ENCODE measurements at regions not wholly inside any gene's neighbourhood (a gene's known extent, or its start where the extent isn't known, plus 50 kb on each side); places are given as distances from the start of the nearest gene placed in this dataset.

DNA sequence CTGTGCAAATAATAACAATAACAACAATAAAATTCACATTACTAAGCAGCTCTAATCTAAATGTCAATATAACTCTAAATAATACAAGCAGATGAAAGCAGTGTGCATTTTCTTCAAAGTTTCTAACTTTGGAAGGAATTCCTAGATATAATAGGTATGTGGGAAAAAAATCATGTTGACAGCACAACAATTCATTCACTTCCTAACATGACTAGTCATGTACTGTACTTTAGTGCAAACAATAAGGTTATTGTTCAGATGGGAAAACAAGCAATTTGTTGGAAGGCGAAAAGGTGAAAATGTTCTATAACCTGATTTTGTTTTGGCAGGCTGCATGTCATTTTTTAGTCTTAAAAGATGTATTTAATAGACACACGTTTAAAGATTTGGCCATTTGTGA lies 484.3 kb upstream of the JAG1 start:
- Histone ChIP-seq H3K36me3 (ENCODE audit: control insufficient read depth in 3 of 3, insufficient read depth in 3 of 3, low read length in 3 of 3) (no peaks in the 10 kb centered on the region), H3K27me3 (ENCODE audit: control insufficient read depth in 3 of 3, insufficient read depth in 3 of 3, low read length in 3 of 3) (no peaks in the 10 kb centered on the region), H3K9ac (ENCODE audit: low read depth in 1 of 3, low read length in 3 of 3) (no peak overlapping the region), H3K4me1 (ENCODE audit: control insufficient read depth in 3 of 3, insufficient read depth in 3 of 3, low read length in 3 of 3) (peaks cover 8 to 12% (median 8%) of the 10 kb centered on the region in 3 donors), H3K27ac (ENCODE audit: low read depth, low read length) (no peak overlapping the region), H3K9me3 (ENCODE audit: control insufficient read depth in 3 of 3, low read length in 3 of 3) (no peaks in the 10 kb centered on the region), H3K4me3 (ENCODE audit: low read length in 3 of 3) (no peak overlapping the region)

DNA sequence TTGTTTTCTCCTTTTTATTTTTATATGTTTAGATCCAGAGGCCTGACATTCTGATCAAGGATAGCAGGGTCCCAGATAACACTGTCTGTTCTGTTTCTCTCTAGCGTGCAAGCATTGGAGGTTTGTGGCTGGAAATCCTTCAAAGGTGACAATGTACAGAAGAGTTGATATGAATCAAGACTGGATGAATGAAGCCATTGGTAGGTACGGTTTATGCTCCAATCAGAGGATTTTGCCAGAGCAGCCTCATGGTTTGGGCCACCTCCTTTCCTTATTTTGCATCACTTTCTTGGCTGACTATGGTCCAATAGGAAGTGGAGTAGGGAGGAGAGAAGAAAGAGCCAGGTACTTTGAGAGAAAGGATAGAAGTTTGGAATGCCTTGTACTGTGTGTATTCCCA lies 484.8 kb upstream of the JAG1 start:
- Histone ChIP-seq H3K4me1 (ENCODE audit: control insufficient read depth in 3 of 3, insufficient read depth in 3 of 3, low read length in 3 of 3) (peaks cover 8 to 12% (median 8%) of the 10 kb centered on the region in 3 donors), H3K27ac (ENCODE audit: low read depth, low read length) (no peak overlapping the region), H3K9me3 (ENCODE audit: control insufficient read depth in 3 of 3, low read length in 3 of 3) (no peaks in the 10 kb centered on the region), H3K9ac (ENCODE audit: low read depth in 1 of 3, low read length in 3 of 3) (no peak overlapping the region), H3K27me3 (ENCODE audit: control insufficient read depth in 3 of 3, insufficient read depth in 3 of 3, low read length in 3 of 3) (no peaks in the 10 kb centered on the region), H3K36me3 (ENCODE audit: control insufficient read depth in 3 of 3, insufficient read depth in 3 of 3, low read length in 3 of 3) (no peaks in the 10 kb centered on the region), H3K4me3 (ENCODE audit: low read length in 3 of 3) (no peak overlapping the region)

DNA sequence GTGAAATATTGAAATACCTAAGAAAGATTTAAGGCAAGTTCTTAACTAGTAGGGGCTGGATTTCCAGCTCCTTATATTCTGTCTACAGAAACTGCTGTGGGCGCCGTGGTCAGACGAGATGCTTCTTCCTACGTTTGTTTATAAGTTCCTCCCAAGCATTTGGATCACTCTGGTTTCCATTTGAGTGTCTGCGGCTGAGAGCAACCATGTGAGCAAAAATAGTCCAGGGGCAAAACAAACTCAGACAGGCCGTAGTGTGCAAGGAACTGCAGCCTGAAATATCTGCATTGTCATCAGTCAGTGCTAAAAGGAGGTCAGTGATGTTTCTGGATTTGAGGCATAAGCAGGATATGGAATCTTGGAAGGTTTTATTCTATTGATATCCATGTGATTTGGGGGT lies 485.9 kb upstream of the JAG1 start:
- H3K9ac ChIP-seq (ENCODE audit: low read depth in 1 of 3, low read length in 3 of 3) = peak overlapping the region in 2 of 3 donors; percentile 8 to 17
- H3K27me3 ChIP-seq (ENCODE audit: control insufficient read depth in 3 of 3, insufficient read depth in 3 of 3, low read length in 3 of 3) = no peaks in the 10 kb centered on the region
- H3K4me1 ChIP-seq (ENCODE audit: control insufficient read depth in 3 of 3, insufficient read depth in 3 of 3, low read length in 3 of 3) = peaks cover 8 to 12% (median 8%) of the 10 kb centered on the region in 3 donors
- H3K9me3 ChIP-seq (ENCODE audit: control insufficient read depth in 3 of 3, low read length in 3 of 3) = no peaks in the 10 kb centered on the region
- no peaks in the 10 kb centered on the region for H3K36me3 ChIP-seq (ENCODE audit: control insufficient read depth in 3 of 3, insufficient read depth in 3 of 3, low read length in 3 of 3)
- H3K4me3 ChIP-seq (ENCODE audit: low read length in 3 of 3) = no peak overlapping the region
- peak overlapping the region; percentile 52 for H3K27ac ChIP-seq (ENCODE audit: low read depth, low read length)

DNA sequence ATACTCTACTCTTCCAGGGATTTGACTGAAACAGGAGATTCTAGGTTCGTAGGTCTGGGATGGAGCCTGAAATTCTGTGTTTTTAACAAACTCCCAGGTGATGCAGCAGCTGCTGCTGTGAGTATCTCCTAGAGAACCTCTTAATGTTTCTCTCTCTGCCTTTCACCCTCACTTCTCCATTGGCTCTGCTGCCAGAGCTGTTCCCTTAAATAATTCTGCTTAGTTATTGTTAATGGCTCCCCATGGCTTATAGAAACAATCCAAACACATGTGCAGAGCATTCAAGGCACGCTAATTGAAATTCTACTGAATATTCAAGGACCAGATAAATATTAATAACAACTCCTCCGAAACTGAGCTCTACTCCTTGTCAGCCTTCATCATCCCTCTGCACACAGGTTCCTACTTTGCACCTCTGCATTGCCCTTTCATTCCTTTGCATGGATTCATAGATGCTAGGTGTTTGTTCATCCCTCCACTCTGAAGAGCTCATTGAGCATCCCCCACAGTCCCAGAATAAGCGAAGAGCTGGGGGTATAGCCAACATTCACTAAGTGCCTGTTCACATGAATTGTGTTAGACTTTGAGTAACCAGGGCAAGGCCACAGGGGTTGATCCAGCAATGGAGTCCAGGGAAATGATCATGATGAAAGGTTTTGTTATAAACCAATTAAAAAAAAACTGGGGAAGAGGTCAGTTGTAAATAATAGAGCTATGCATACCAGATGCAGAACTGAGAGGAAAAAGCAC lies 488.4 kb upstream of the JAG1 start:
- Histone ChIP-seq H3K4me1 (ENCODE audit: control insufficient read depth in 3 of 3, insufficient read depth in 3 of 3, low read length in 3 of 3) (peaks cover 8 to 12% (median 8%) of the 10 kb centered on the region in 3 donors), H3K27me3 (ENCODE audit: control insufficient read depth in 3 of 3, insufficient read depth in 3 of 3, low read length in 3 of 3) (no peaks in the 10 kb centered on the region), H3K9me3 (ENCODE audit: control insufficient read depth in 3 of 3, low read length in 3 of 3) (no peaks in the 10 kb centered on the region), H3K27ac (ENCODE audit: low read depth, low read length) (no peak overlapping the region), H3K36me3 (ENCODE audit: control insufficient read depth in 3 of 3, insufficient read depth in 3 of 3, low read length in 3 of 3) (no peaks in the 10 kb centered on the region), H3K4me3 (ENCODE audit: low read length in 3 of 3) (no peak overlapping the region), H3K9ac (ENCODE audit: low read depth in 1 of 3, low read length in 3 of 3) (no peak overlapping the region)

DNA sequence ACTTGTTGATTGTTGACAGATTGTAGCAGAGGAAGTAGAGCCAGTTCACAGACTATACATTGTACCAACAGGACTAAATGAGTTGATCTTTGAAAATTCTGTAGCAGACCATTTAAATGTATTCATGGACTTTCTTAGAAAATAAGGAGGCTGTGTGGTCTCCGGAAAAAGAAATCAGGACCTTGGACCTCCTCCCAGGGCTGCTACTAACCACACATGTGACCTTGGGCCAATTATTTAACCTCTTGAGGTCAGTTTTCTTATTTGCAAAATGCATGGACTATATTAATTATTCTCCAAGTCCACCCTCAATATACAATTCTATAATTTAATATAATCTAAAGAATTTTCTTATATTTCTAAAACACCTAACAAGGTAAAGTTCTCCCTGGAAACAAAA lies 492.0 kb upstream of the JAG1 start:
- Histone ChIP-seq H3K36me3 (ENCODE audit: control insufficient read depth in 3 of 3, insufficient read depth in 3 of 3, low read length in 3 of 3) (no peaks in the 10 kb centered on the region), H3K4me3 (ENCODE audit: low read length in 3 of 3) (no peak overlapping the region), H3K9me3 (ENCODE audit: control insufficient read depth in 3 of 3, low read length in 3 of 3) (no peaks in the 10 kb centered on the region), H3K4me1 (ENCODE audit: control insufficient read depth in 3 of 3, insufficient read depth in 3 of 3, low read length in 3 of 3) (no peaks in the 10 kb centered on the region), H3K9ac (ENCODE audit: low read depth in 1 of 3, low read length in 3 of 3) (no peak overlapping the region), H3K27me3 (ENCODE audit: control insufficient read depth in 3 of 3, insufficient read depth in 3 of 3, low read length in 3 of 3) (no peaks in the 10 kb centered on the region), H3K27ac (ENCODE audit: low read depth, low read length) (no peak overlapping the region)

DNA sequence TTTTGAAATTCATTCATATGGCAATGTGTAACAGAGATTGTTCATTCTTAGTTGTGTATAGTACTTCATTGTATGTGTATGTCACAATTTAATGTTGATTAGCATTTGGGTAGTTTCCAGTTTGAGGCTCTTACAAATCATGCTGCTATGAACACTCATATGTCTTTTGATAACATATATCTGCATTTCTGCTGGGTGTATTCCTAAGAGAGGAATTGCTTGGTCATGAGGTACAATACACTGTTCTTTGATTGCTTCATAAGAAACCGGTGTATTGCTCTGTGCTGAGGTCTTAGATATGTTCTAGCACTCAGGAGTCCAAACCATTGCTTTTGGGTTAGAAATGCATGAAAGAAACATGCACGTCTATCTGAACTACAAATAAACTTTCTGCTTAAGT lies 492.9 kb upstream of the JAG1 start:
- Histone ChIP-seq H3K4me3 (ENCODE audit: low read length in 3 of 3) (no peak overlapping the region), H3K36me3 (ENCODE audit: control insufficient read depth in 3 of 3, insufficient read depth in 3 of 3, low read length in 3 of 3) (no peaks in the 10 kb centered on the region), H3K27ac (ENCODE audit: low read depth, low read length) (no peak overlapping the region), H3K9me3 (ENCODE audit: control insufficient read depth in 3 of 3, low read length in 3 of 3) (no peaks in the 10 kb centered on the region), H3K27me3 (ENCODE audit: control insufficient read depth in 3 of 3, insufficient read depth in 3 of 3, low read length in 3 of 3) (no peaks in the 10 kb centered on the region), H3K9ac (ENCODE audit: low read depth in 1 of 3, low read length in 3 of 3) (no peak overlapping the region), H3K4me1 (ENCODE audit: control insufficient read depth in 3 of 3, insufficient read depth in 3 of 3, low read length in 3 of 3) (no peaks in the 10 kb centered on the region)

DNA sequence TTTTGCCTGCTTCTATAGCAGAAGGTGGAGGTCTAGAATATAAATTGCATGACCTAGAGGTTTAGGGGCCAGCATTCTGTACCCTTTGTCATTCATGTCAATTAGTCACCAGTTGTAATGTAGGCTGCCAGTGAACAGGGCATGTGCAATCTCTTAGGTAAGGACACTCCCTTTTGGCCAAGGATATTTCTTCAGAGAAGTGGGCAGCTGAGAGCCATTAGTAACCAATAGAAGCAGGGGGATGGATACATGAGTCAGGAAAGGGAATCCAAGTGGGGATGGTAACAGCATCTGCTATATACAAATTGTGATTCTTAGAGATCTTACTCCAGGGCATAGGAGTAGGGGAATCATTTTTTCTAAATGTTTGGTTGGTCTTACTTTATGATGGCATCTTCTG lies 494.2 kb upstream of the JAG1 start:
- no peak overlapping the region for H3K9ac ChIP-seq (ENCODE audit: low read depth in 1 of 3, low read length in 3 of 3)
- no peaks in the 10 kb centered on the region for H3K4me1 ChIP-seq (ENCODE audit: control insufficient read depth in 3 of 3, insufficient read depth in 3 of 3, low read length in 3 of 3)
- no peaks in the 10 kb centered on the region for H3K36me3 ChIP-seq (ENCODE audit: control insufficient read depth in 3 of 3, insufficient read depth in 3 of 3, low read length in 3 of 3)
- no peak overlapping the region for H3K4me3 ChIP-seq (ENCODE audit: low read length in 3 of 3)
- no peaks in the 10 kb centered on the region for H3K27me3 ChIP-seq (ENCODE audit: control insufficient read depth in 3 of 3, insufficient read depth in 3 of 3, low read length in 3 of 3)
- H3K9me3 ChIP-seq (ENCODE audit: control insufficient read depth in 3 of 3, low read length in 3 of 3) = no peaks in the 10 kb centered on the region
- no peak overlapping the region for H3K27ac ChIP-seq (ENCODE audit: low read depth, low read length)

DNA sequence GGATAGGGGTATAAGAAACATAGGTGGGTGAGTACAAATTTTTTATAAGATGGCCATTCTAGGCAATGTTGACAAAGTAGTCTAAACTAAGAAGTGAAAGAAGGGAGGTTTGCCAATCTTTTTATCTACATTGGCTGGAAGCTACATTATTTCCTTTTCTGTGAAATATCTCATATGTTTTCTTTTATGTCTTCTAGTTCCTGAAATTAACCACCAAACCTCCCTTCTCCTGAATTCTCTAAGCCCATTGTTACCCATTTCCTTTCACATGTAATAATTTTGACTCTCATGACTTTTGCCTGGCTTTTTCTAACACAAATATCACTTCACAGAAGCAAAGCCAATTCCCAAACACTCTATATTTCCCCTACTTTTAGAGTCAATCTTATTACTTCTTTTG lies 496.2 kb upstream of the JAG1 start:
- Histone ChIP-seq H3K27me3 (ENCODE audit: control insufficient read depth in 3 of 3, insufficient read depth in 3 of 3, low read length in 3 of 3) (no peaks in the 10 kb centered on the region), H3K9me3 (ENCODE audit: control insufficient read depth in 3 of 3, low read length in 3 of 3) (no peaks in the 10 kb centered on the region), H3K27ac (ENCODE audit: low read depth, low read length) (no peak overlapping the region), H3K36me3 (ENCODE audit: control insufficient read depth in 3 of 3, insufficient read depth in 3 of 3, low read length in 3 of 3) (no peaks in the 10 kb centered on the region), H3K4me3 (ENCODE audit: low read length in 3 of 3) (no peak overlapping the region), H3K4me1 (ENCODE audit: control insufficient read depth in 3 of 3, insufficient read depth in 3 of 3, low read length in 3 of 3) (no peaks in the 10 kb centered on the region), H3K9ac (ENCODE audit: low read depth in 1 of 3, low read length in 3 of 3) (no peak overlapping the region)

DNA sequence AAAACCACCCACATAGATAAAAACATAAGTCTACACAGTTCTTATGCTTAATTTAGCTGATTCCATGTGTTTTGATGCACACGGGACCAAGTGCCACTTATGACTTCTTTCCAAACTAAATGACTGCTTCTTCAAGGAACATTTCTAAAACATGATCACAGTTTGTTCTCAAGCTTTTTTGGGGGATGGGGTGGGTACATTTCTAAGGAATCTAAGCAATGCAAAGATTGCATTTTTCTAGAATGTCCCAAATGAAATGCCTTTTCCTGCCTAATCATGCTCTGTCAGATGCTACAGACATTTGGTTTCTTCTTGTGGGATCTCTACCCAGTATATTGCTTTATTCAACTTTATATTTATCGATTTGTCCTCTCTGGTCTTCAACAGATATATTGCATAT lies 496.8 kb upstream of the JAG1 start:
- H3K27me3 ChIP-seq (ENCODE audit: control insufficient read depth in 3 of 3, insufficient read depth in 3 of 3, low read length in 3 of 3) = no peaks in the 10 kb centered on the region
- no peak overlapping the region for H3K4me3 ChIP-seq (ENCODE audit: low read length in 3 of 3)
- no peak overlapping the region for H3K9ac ChIP-seq (ENCODE audit: low read depth in 1 of 3, low read length in 3 of 3)
- no peaks in the 10 kb centered on the region for H3K9me3 ChIP-seq (ENCODE audit: control insufficient read depth in 3 of 3, low read length in 3 of 3)
- H3K36me3 ChIP-seq (ENCODE audit: control insufficient read depth in 3 of 3, insufficient read depth in 3 of 3, low read length in 3 of 3) = no peaks in the 10 kb centered on the region
- H3K27ac ChIP-seq (ENCODE audit: low read depth, low read length) = no peak overlapping the region
- H3K4me1 ChIP-seq (ENCODE audit: control insufficient read depth in 3 of 3, insufficient read depth in 3 of 3, low read length in 3 of 3) = no peaks in the 10 kb centered on the region

DNA sequence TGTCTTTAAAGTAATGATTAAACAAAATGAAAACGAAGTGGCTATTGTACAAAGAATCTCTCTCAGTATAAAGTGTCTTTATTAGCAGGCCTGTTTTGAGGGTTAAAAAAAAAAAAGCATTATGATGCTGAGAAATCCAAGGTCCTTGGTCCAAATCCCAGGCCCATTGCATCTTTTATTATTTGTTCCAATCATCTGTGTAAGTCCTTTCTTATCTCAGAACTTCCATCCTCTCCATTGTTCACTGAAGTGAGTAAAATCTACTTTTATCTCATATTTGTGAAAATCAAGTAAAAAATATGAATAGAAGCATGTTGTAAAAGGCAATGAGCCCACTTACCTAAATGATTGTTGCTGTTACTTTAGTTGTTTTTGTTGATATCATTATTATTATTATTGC lies 499.1 kb upstream of the JAG1 start:
- no peaks in the 10 kb centered on the region for H3K9me3 ChIP-seq (ENCODE audit: control insufficient read depth in 3 of 3, low read length in 3 of 3)
- H3K27me3 ChIP-seq (ENCODE audit: control insufficient read depth in 3 of 3, insufficient read depth in 3 of 3, low read length in 3 of 3) = no peaks in the 10 kb centered on the region
- no peak overlapping the region for H3K27ac ChIP-seq (ENCODE audit: low read depth, low read length)
- H3K4me3 ChIP-seq (ENCODE audit: low read length in 3 of 3) = no peak overlapping the region
- no peaks in the 10 kb centered on the region for H3K36me3 ChIP-seq (ENCODE audit: control insufficient read depth in 3 of 3, insufficient read depth in 3 of 3, low read length in 3 of 3)
- no peaks in the 10 kb centered on the region for H3K4me1 ChIP-seq (ENCODE audit: control insufficient read depth in 3 of 3, insufficient read depth in 3 of 3, low read length in 3 of 3)
- H3K9ac ChIP-seq (ENCODE audit: low read depth in 1 of 3, low read length in 3 of 3) = no peak overlapping the region

Measured in skeletal muscle tissue (tissue), 3 donors.